ENCODE measurements at regions not wholly inside any gene's neighbourhood (a gene's known extent, or its start where the extent isn't known, plus 50 kb on each side); places are given as distances from the start of the nearest gene placed in this dataset.

- no peak for DNase-seq
Measured at GRCh38 chr22:25351631-25352293, 132.3 kb downstream of the CRYBB2 start.

GRCh38 chr22:25352294-25352680, 132.8 kb downstream of the CRYBB2 start:
- no peak for DNase-seq

GRCh38 chr22:25353516-25354445, 134.3 kb downstream of the CRYBB2 start:
- no peak for DNase-seq

DNA sequence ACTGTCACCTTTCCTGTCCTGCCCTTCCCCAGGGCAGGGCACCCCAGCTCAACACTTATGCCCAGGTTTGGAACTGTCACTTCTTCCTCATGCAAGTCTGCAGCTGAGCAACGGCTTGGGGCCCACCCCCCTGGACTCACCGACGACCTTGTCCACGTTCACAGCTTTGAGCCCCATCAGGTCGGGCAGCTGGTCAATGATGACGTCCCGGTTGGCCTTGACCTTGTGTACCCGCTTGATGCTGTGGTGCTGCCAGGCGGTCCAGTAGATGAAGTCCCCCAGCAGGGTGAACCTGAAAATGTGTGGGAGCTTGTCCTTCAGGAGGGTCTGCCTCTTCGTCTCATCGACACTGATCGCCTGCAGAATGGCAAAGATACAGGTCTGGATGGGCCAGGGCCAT, 135.0 kb downstream of the CRYBB2 start:
- no peak for DNase-seq

GRCh38 chr22:25357132-25357455, 137.7 kb downstream of the CRYBB2 start:
- DNase-seq, result no peak

DNA sequence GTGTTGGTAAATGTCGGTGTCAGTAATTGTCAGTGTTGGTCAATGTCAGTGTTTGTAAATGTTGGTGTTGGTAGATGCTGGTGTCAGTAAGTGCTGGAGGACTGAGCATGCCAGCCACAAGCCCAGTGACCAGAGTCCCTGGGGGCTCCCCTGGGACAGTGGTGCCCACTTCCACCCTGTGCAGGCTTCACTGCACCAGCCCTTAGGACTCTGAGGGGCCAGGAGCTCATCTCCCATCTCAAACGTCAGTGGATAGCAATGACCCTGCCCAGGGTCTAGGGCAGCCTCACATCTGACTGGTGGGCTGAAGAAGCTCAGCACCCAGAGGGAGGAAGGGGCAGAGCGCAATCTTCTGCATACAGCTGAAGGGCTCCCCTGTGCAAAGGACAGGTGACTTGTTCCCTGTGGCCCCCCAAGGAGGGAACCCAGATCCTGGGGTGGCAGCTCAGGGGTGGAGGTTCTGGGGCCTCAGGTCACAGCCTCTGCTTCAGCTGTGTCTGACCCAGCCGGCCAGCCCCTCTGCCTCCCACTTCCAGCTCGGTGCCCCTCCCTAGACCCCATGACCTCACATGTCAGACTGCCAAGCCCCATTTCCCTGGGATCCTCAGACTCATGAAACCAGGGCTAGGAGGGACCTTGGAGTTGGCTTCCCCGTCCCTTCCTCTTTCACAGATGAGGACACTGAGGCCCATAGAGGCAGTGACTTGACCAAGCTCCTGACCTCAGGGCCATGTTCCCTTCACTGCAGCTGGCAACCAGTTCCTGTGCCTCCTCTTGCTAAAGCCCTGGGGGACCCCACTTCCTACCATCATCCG, 138.4 kb downstream of the CRYBB2 start:
- no peak for DNase-seq

- no peak for DNase-seq
Measured at GRCh38 chr22:25358421-25359170, 139.2 kb downstream of the CRYBB2 start.

- no peak for DNase-seq
Measured at GRCh38 chr22:25359601-25360261, 140.3 kb downstream of the CRYBB2 start.

DNA sequence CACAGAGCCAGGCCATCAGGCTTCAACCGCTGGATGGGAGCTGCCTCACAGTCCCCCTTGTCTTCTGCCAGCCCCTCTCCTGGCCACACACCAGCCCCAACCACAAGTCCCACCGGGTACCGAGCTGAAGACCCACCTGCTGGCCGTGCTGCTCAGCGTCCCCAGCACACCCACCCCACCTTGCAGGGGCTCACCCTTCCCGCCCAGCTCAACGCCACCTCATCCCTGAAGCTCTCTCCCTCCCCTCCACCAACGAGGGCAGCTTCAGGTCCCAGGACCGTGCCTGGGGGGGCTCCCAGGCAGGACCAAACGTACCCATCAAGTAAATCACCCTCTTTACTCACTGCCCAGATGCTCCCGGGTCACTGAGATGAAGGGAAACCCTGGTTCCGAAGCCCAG, 141.0 kb downstream of the CRYBB2 start:
- DNase-seq, result no peak

DNA sequence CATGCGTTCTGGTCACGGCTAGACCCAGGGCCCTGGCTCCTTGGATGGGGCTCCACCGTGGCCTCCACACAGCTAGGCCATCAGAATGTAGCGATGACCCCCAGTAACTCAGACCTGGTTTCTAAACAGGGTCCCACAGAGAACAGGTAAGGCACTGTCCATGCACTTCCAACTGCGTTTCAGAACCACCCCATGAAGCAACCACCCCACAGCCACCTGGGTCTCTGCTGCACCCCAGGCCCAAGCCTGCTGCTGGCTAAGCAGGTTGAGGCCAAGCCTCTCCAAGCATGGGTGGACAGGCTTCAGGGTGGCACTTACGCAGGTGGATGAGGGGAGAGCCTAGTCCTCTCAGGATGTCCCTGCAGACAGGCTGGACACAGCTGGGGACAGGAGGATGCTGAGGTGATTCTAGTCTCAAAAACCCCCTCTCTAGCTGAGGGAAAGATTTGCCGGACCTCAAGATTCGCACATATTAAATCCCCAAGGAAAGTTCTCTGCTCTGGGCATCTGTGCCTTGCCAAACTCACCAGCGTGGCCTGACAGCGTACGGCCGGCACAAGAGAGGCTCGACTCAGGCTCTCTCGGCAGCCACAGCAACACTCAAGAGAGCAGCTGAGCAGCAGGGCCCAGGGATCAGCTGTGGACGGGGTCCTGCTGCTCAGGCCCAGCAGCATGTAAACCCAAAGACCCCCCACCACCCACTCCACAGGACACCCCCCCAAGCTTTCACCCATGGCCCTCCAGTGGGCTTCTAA, 141.6 kb downstream of the CRYBB2 start:
- DNase-seq, result no peak

DNA sequence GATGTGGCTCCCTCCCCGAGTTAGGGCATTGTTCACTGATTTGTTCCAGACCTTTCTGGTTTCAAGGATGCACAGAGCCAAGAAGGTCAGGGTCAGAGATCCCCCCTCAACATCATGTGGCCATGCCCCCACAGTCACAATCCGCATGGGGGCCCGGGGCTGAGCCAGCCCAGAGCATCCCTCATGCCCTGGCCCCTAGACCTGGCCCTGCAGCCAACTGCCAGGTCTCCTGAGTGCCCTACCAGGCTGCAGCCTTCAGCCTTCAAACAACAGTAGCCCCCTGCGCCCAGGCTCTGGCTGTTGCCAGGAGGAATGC, 142.4 kb downstream of the CRYBB2 start:
- no peak for DNase-seq

DNA sequence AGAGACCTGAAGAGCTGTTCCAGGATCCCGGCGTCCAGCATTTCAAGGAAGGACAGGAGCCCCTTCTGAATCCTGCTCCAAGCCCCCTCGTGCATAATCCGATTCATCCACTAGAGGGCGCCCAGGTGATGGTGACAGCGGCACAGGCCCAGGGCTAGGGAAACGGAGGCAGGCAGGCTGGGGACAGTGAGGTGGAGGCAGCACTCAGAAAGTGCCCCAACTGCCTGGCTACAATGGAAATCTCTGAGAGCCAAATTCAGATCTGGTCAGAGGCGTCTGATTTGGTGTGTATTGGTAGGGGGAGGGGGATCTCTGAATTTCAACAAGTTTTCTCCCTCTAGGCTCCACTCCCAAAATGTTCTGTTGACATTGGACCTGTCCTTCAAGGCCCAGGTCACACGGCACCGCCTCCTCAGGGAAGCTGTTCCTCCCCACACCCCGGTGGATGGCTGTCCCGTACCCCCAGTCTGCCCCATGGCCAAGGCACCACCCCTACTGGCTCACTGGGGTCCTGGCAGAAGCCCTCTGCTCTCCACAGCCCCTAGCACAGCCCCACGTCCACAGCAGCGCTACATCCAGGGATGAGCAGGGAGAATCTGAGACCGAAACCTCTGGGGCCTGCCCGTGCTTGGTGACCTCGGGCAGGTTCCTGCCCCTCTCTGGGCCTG, 142.9 kb downstream of the CRYBB2 start:
- peak in 12 of 14 donors; percentile 2 to 72 (median 24) for DNase-seq

DNA sequence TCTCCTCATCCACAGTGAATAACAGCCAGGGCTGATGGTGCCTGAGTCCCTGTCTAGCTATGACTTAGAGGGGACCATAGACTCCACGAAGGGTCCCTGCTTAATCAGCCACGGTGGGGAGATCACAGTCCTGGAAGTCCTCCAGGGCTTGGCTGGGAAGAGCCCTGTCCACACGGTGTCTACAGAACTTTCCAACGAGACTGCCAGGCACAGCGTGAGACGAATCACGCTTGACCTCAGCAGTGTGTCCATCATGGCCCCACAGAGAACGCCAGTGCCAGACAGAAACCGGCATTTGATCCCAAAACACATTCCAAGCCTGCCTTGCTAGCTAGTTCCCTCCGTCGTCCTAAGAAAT, 143.4 kb downstream of the CRYBB2 start:
- no peak for DNase-seq

GRCh38 chr22:25363474-25363873, 144.0 kb downstream of the CRYBB2 start:
- DNase-seq, result no peak

- no peak for DNase-seq
Measured at GRCh38 chr22:25364281-25364680, 144.8 kb downstream of the CRYBB2 start.

DNA sequence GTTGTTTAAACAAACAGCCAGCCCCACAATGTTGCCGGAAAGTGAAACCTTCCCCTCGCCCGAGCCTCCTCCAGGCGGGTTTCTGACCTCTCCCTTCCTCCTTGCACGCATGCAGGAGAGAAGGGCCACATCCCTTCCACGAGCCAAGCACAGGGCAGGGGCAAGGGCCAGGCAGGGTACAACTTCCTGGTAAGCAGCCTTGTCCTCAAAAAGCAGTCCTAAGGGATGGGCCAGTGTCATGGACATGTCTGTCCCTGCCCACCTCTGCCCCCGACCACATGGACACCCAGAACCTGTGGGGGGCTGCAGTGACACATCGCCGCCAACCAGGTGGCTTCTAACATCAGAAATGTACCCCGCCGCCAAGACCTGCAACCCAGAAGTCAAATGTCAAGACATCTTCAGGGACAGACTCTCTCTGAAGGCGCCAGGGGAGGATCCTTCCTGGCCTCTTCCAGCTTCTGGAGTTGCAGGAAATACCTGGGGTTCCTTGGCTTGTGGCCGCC, 145.3 kb downstream of the CRYBB2 start:
- DNase-seq, result no peak

DNA sequence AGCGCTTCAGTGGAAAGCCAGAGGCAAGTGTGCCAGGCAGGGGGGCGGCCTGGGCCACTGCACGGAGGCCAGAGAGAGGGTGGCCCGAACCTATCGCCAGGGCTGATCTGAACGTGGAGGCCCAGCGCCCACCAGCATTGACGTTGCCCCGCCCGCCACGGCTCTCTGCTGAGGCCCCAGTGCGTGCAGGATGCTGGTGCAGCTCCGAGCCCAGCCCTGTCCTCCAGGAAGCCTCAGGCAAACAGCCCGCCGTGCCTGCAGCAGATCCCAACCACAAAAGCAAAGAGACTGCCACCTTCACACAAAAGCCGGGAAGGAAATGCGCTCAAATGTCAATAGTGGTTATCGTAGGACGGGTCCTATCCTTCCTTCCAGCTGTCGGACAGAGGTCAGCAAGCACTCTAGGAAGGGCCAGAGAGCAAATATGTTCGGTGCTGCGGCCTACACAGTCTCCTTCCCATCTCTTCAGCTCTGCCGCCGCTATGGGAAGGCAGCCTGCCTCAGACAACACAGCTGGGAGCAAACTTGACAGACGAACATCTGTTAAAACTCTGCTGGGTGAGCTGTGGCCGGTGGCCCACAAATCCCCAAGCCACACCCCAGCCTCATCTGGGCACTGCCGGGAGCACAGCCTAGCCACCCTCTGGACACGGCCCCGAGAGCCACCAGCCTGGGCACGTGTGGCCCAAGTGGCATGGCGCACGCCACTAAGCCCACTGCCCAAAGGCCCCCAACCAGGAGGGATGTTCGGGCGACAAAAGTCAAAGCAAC, 146.2 kb downstream of the CRYBB2 start:
- no peak for DNase-seq

GRCh38 chr22:25366408-25366807, 147.0 kb downstream of the CRYBB2 start:
- DNase-seq, result no peak

- no peak for DNase-seq
Measured at GRCh38 chr22:25366876-25367466, 147.5 kb downstream of the CRYBB2 start.

Data from C1 segment of cervical spinal cord (tissue), 14 donors.